MM.1S (cell line): ENCODE measurements at regions not wholly inside any gene's neighbourhood (a gene's known extent, or its start where the extent isn't known, plus 50 kb on each side); places are given as distances from the start of the nearest gene placed in this dataset.

Experiments
- EZH2 ChIP-seq: fragments of 300-600 bp; sonication (generic); optimal IDR thresholded peaks from 2 replicates; pipeline ENCODE3; 2017; ENCODE audit warnings: low read depth, mild to moderate bottlenecking, antibody characterized with exemption, low read length, mixed read lengths
- TF ChIP-seq, protein P1 (sequence below): fragments of 300-600 bp; sonication (generic); IDR thresholded peaks from 2 replicates; pipeline ENCODE4 v1.5.1; 2016; ENCODE audit warnings: antibody characterized with exemption, low read length, mixed read lengths

- TF ChIP-seq, protein P1, sequence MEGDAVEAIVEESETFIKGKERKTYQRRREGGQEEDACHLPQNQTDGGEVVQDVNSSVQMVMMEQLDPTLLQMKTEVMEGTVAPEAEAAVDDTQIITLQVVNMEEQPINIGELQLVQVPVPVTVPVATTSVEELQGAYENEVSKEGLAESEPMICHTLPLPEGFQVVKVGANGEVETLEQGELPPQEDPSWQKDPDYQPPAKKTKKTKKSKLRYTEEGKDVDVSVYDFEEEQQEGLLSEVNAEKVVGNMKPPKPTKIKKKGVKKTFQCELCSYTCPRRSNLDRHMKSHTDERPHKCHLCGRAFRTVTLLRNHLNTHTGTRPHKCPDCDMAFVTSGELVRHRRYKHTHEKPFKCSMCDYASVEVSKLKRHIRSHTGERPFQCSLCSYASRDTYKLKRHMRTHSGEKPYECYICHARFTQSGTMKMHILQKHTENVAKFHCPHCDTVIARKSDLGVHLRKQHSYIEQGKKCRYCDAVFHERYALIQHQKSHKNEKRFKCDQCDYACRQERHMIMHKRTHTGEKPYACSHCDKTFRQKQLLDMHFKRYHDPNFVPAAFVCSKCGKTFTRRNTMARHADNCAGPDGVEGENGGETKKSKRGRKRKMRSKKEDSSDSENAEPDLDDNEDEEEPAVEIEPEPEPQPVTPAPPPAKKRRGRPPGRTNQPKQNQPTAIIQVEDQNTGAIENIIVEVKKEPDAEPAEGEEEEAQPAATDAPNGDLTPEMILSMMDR: no peak
- no peak for TF ChIP-seq EZH2
These were observed 262.9 kb downstream of the RDH14 start for GRCh38 chr2:18297534-18298058.
